Activated B cell treated with CpG ODN at 0.5 μM for 24 hours (primary cell): ENCODE measurements at regions not wholly inside any gene's neighbourhood (a gene's known extent, or its start where the extent isn't known, plus 50 kb on each side); places are given as distances from the start of the nearest gene placed in this dataset.

ENCODE experiments used
- ATAC-seq: fragments of 200-7000 bp; cut with Tn5 transposase; one replicate; pipeline ENCODE4 v1.10.0; 2021; ENCODE audit warnings: low read depth, mild to moderate bottlenecking, moderate library complexity
- CTCF ChIA-PET: fragments of 350-600 bp; sonication (Branson Sonifier 250); formaldehyde crosslinking; loops from one replicate; lab custom pipeline; 2021; ENCODE audit warnings: antibody characterized with exemption; lab: Charles Lee
- POLR2A ChIA-PET: fragments of 350-600 bp; sonication (Branson Sonifier 250); formaldehyde crosslinking; loops from one replicate; lab custom pipeline; 2021; ENCODE audit warnings: antibody characterized with exemption; lab: Charles Lee
- DNase-seq: peaks from one replicate; pipeline ENCODE4 v3.0.0; 2022
- H3K27ac Mint-ChIP-seq: one replicate; pipeline ENCODE4 v1.8.0; 2020; ENCODE audit warnings: mixed read lengths
- H3K27me3 Mint-ChIP-seq: one replicate; pipeline ENCODE4 v1.8.0; 2021; ENCODE audit warnings: mixed read lengths
- H3K36me3 Mint-ChIP-seq: one replicate; pipeline ENCODE4 v1.8.0; 2021; ENCODE audit warnings: low read depth, mixed read lengths
- H3K4me1 Mint-ChIP-seq: one replicate; pipeline ENCODE4 v1.8.0; 2021; ENCODE audit warnings: mixed read lengths
- H3K4me3 Mint-ChIP-seq: one replicate; pipeline ENCODE4 v1.8.0; 2020; ENCODE audit warnings: mild to moderate bottlenecking, mixed read lengths
- H3K9me3 Mint-ChIP-seq: one replicate; pipeline ENCODE4 v1.8.0; 2020; ENCODE audit warnings: mixed read lengths
- intact Hi-C: fragments of 100-400 bp; cut with micrococcal nuclease; formaldehyde crosslinking; loops from one replicate; pipeline ENCODE4 v1.15.1; 2024
- TF ChIP-seq, protein P1 (sequence below): fragments of 200-600 bp; IDR thresholded peaks from one replicate; pipeline ENCODE4 v1.8.0; 2022; ENCODE audit warnings: antibody characterized with exemption, mild to moderate bottlenecking

DNA sequence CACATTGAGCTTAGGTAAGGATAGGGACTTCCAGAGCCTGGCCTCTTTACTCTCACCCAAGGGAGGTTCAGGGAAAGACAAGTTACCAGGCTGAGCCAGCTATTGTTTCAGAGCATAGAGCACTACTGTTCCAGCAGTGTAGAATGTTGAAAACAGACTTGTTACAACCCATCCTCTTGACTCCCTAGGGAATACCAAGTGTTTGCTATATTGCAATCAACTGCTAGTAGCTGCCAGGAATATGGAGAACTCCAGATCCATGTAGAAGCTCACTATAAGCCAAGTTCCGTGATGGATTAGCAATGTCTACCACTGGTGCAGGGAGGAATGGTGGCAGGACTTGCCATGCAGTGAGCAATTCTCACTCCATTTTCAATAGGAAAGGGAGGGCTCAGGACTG, 199.8 kb upstream of the RBM19 start:
- TF ChIP-seq, protein P1, sequence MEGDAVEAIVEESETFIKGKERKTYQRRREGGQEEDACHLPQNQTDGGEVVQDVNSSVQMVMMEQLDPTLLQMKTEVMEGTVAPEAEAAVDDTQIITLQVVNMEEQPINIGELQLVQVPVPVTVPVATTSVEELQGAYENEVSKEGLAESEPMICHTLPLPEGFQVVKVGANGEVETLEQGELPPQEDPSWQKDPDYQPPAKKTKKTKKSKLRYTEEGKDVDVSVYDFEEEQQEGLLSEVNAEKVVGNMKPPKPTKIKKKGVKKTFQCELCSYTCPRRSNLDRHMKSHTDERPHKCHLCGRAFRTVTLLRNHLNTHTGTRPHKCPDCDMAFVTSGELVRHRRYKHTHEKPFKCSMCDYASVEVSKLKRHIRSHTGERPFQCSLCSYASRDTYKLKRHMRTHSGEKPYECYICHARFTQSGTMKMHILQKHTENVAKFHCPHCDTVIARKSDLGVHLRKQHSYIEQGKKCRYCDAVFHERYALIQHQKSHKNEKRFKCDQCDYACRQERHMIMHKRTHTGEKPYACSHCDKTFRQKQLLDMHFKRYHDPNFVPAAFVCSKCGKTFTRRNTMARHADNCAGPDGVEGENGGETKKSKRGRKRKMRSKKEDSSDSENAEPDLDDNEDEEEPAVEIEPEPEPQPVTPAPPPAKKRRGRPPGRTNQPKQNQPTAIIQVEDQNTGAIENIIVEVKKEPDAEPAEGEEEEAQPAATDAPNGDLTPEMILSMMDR = no peak
- no peaks in the 10 kb centered on the region for H3K27me3 Mint-ChIP-seq
- no peak overlapping the region for H3K27ac Mint-ChIP-seq
- intact Hi-C loops = no loop called here
- H3K4me3 Mint-ChIP-seq = no peak overlapping the region
- no peaks in the 10 kb centered on the region for H3K4me1 Mint-ChIP-seq
- POLR2A ChIA-PET = no interaction called here
- no peak for DNase-seq
- no peaks in the 10 kb centered on the region for H3K9me3 Mint-ChIP-seq
- H3K36me3 Mint-ChIP-seq = no peaks in the 10 kb centered on the region
- CTCF ChIA-PET = no interaction called here
- no peak for ATAC-seq

DNA sequence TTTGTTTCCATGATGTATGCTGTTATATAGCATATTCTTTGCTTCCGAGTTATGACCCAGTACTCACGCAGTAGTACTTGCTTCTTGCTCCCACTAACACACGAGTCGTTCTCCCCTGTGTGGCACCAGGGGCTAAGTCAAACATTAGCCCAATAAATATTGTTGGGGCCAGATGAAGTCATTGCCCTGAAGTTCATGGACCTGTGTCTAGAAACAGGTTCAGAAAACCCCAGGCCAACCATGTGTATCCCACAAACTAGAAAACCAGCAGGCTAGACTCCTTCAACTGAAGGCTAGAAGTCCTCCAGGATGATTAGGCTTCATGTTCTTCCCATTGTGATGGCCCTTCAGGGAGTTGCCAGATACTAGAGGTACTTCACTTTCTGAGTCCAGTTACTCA, 198.2 kb upstream of the RBM19 start:
- ChIA-PET CTCF (no interaction called here), POLR2A (no interaction called here)
- intact Hi-C loops = no loop called here
- H3K27me3 Mint-ChIP-seq = no peaks in the 10 kb centered on the region
- no peaks in the 10 kb centered on the region for H3K36me3 Mint-ChIP-seq
- TF ChIP-seq, protein P1 = no peak
- ATAC-seq (no peak), DNase-seq (no peak)
- H3K9me3 Mint-ChIP-seq = no peaks in the 10 kb centered on the region
- H3K4me1 Mint-ChIP-seq = no peaks in the 10 kb centered on the region
- no peak overlapping the region for H3K27ac Mint-ChIP-seq
- H3K4me3 Mint-ChIP-seq = no peak overlapping the region

DNA sequence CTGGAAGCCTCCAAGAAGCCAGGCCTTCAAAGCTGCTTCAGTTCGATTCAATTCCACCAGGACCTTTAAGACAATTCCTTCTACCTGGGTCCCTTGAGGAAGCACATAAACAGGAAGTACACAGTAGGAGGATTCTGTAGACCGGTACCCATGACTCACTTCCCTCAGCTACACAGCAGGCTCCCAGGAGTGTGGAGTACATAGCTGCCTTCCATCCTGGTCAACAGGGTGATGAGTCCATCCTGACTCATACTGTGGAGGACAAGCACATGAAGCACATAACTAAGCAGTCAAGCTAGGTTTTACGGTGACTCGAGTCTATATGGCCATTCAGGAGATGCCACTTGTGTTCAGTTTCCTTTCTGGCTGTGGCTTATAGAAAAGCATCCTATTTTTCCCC, 197.6 kb upstream of the RBM19 start:
- TF ChIP-seq, protein P1 = no peak
- Mint-ChIP-seq H3K27ac (no peak overlapping the region), H3K4me1 (no peaks in the 10 kb centered on the region), H3K4me3 (no peak overlapping the region), H3K27me3 (no peaks in the 10 kb centered on the region), H3K36me3 (no peaks in the 10 kb centered on the region), H3K9me3 (no peaks in the 10 kb centered on the region)
- intact Hi-C loops = no loop called here
- DNase-seq = no peak
- ChIA-PET POLR2A (interaction anchor here (0.6 kb wide), 1 partner anchor 442 kb away, joined by 3 read pairs; no protein-coding TSS in a partner anchor), CTCF (no interaction called here)
- no peak for ATAC-seq

DNA sequence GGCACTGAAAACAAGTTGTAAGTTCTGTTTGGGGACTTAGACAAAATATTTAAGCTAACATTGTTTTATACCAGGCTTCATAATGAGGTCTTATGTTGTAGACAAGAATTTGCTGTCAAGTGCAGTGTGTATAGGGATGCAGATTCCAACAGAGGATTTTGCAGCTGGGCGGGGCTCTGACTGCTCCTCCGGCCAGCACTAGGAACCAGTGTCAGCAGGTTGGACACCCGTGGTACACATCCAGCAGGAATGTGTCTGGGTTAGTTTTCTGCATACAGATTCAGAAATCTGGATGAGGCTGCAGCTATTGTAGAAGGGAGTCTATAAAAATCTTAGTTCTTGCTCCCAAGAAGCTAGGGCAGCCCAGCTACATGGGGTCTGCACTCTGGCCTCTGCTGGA, 194.3 kb upstream of the RBM19 start:
- ATAC-seq (no peak), DNase-seq (no peak)
- TF ChIP-seq, protein P1 = no peak
- Mint-ChIP-seq H3K27me3 (no peaks in the 10 kb centered on the region), H3K9me3 (no peaks in the 10 kb centered on the region), H3K27ac (no peak overlapping the region), H3K4me1 (no peaks in the 10 kb centered on the region), H3K4me3 (no peak overlapping the region), H3K36me3 (no peaks in the 10 kb centered on the region)
- ChIA-PET POLR2A (no interaction called here), CTCF (no interaction called here)
- intact Hi-C loops = no loop called here

DNA sequence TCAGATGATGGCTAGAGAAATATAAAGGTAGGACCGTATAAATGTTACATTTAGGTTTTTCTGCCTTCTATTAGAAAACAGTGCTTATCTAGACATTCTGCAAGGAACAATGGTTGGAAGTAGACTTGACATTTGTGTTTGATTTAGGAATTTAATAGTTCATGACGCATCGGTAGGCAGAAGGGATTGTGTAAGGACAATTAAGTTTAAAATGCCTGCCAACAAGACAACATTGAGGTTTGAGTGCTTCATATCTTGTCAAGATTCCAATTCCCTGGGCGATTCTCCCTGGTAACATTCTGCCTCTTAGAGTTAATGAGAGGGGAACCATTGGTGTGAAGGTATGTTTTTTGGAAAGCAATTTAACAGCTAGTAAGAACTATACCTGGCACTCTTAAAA, 186.8 kb upstream of the RBM19 start:
- no peak overlapping the region for H3K4me3 Mint-ChIP-seq
- POLR2A ChIA-PET = no interaction called here
- no peaks in the 10 kb centered on the region for H3K4me1 Mint-ChIP-seq
- no peak for ATAC-seq
- no peak overlapping the region for H3K27ac Mint-ChIP-seq
- TF ChIP-seq, protein P1 = no peak
- intact Hi-C loops = no loop called here
- H3K9me3 Mint-ChIP-seq = no peaks in the 10 kb centered on the region
- CTCF ChIA-PET = no interaction called here
- no peaks in the 10 kb centered on the region for H3K36me3 Mint-ChIP-seq
- DNase-seq = no peak
- peaks cover 6% of the 10 kb centered on the region for H3K27me3 Mint-ChIP-seq
